ENCODE measurements at regions not wholly inside any gene's neighbourhood (a gene's known extent, or its start where the extent isn't known, plus 50 kb on each side); places are given as distances from the start of the nearest gene placed in this dataset.
"Not testable (repeated sequence)": the region's sequence is repeated elsewhere in the genome, so short reads cannot be mapped to it uniquely, and the experiment has no call there.

GRCh38 chr12:28760040-28760903 lies 388.8 kb upstream of the FAR2 start:
- peak in 1 of 2 donors; percentile 4 for DNase-seq
- intact Hi-C loops (cut with DNase I, micrococcal nuclease); ATAC-seq: not testable (repeated sequence)

DNA sequence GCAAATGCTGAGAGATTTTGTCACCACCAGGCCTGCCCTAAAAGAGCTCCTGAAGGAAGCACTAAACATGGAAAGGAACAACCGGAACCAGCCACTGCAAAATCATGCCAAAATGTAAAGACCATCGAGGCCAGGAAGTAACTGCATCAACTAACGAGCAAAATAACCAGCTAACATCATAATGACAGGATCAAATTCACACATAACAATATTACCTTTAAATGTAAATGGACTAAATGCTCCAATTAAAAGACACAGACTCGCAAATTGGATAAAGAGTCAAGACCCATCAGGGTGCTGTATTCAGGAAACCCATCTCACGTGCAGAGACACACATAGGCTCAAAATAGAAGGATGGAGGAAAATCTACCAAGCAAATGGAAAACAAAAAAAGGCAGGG lies 387.2 kb upstream of the FAR2 start:
- DNase-seq; intact Hi-C loops (cut with DNase I, micrococcal nuclease); ATAC-seq: not testable (repeated sequence)

- no peak for ATAC-seq
- DNase-seq = no peak
- intact Hi-C loops (cut with DNase I, micrococcal nuclease) = no loop called here
Measured at GRCh38 chr12:28766398-28766797, 382.7 kb upstream of the FAR2 start.

- intact Hi-C loops (cut with DNase I, micrococcal nuclease) = no loop called here
- DNase-seq (no peak), ATAC-seq (no peak)
Measured at GRCh38 chr12:28767836-28768348, 381.2 kb upstream of the FAR2 start.

DNA sequence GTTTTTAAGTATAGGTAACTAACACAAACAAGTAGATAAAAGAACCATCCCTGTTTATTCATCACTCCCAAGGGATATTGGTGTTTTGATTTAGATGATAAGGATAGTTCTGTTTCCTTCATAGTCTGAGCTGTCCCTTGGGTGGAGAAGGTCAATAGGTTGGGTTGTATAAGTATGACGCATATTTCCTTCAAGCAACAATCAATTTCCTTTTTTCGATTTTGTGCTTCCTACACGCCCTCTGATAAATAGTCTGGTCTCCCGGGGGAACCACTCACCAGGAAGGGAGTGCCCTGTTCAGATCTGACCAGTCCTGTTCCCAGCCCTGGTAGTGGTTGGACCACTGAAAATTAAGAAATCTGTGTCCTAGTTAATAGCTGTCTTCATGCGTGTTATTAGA lies 378.8 kb upstream of the FAR2 start:
- ATAC-seq = peak; percentile 93
- intact Hi-C loops (cut with DNase I, micrococcal nuclease) = no loop called here
- peak; percentile 4 to 25 for DNase-seq

DNA sequence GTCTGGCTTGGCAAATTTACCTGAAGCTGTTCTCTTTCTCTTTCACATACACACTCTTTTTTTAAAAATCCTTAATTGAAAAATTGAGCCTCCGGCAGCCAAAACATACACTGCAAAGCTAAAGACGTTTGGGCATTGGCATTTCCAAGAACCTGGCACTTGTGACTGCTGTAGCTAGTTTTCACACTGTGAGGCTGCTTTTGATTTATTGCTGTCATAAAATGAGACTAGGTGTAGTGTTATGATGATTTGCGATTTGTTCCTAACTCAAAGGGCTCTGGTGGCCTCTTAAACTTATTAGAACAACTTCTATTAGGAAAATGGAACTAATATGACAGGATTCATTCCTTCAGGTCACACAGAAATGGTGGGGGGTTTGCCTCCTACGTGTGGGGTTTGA lies 377.1 kb upstream of the FAR2 start:
- DNase-seq (peak in 1 of 2 donors; percentile 3), ATAC-seq (peak; percentile 67)
- intact Hi-C loops (cut with DNase I, micrococcal nuclease) = no loop called here

- ATAC-seq (no peak), DNase-seq (no peak)
- intact Hi-C loops (cut with DNase I, micrococcal nuclease) = no loop called here
Measured at GRCh38 chr12:28775556-28775955, 373.5 kb upstream of the FAR2 start.

DNA sequence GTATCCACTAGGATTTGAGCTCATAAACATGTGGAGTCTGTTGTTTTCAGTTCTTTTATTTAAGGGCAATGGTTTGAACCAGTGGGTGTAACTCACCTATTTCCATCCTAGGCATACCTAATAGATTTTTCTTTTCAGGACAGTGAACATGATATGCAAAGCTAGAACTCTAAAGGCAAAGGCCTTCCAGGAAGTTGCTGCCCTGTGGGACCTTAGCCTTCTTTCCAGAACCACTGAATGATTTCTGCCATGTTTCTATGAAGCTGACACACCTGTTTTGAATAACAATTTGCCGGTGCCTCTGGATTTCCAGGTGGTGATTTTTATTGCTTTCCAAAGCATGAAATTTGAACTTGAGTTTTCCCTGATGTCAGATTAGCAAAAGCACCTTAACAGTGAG lies 372.9 kb upstream of the FAR2 start:
- DNase-seq (no peak), ATAC-seq (peak; percentile 52)
- intact Hi-C loops (cut with DNase I, micrococcal nuclease) = no loop called here

DNA sequence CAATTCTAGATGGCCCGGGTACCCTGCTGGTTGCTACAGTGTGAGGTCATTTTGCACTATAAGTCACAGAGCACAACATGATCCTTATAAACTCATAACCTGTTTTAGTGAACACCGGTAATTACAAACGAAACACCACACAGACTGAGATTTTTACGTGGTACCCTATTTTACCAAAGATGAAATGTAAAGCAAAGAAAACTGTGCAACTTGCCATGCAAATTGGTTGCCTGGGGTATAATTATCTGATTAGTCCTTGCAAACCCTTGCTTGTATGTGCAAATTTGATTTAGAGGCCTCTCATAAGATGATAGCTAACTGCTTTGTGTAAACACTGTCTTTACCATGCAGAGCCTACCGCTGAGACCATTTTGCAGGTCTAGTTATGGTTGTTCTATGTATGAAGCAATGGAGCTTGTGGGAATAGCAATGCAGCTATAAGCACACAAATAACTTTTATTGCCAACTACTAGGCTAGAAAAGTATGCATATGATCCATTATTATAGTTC lies 372.1 kb upstream of the FAR2 start:
- DNase-seq (no peak), ATAC-seq (no peak)
- intact Hi-C loops (cut with DNase I, micrococcal nuclease) = no loop called here

DNA sequence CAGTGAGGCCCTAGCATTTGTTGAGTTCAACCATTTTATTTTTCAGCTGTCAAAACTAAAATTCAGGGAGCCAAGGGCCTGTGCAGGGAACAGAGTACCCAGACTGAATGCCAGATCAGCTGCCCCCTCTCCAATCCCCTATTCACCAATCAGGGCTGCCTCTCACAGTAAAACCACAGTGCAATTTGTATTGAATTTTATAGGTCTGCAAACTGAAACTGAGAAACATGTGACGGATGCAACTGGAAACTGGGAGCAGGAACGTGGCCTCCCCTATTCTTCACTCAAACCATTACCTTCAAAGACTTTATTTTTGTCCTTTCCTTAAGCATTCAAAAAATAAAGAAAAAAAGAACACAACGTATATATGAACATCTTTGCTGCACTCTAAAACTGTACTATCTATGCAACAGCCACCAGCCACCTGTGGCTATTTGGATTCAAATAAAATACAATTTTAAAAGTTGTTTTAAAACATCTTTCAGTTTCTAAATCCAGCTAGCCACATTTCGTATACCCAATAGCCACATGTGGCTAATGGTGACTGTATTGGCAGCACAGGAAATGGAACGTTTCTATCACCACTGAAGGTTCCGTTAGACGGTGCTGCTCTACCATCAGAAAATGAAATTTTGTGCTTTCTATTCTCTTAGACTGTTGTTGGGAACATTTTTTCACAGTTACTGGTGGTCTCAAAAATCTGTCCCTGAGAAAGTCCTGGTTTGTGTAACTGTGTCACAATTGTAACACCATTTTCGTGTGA lies 371.3 kb upstream of the FAR2 start:
- no peak for DNase-seq
- no peak for ATAC-seq
- intact Hi-C loops (cut with DNase I, micrococcal nuclease) = no loop called here

DNA sequence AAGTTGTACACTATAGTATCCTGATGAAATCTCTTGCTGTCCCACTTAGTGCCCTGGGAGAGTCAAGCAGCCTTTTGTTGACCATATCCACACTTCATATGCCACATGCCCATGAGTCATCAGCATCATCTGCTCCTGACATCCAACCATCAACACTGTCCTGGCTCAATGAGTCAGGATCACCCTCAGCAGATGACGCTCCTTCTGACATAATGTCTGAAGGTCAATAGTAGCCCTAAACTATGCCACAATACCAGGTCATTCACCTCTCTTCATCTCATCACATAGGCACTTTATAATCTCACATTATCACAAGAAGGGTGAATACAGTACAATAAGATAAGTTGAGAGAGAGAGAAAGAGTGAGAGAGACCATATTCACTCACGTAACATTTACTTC lies 369.0 kb upstream of the FAR2 start:
- ATAC-seq (peak; percentile 78), DNase-seq (no peak)
- intact Hi-C loops (cut with DNase I, micrococcal nuclease) = no loop called here

- ATAC-seq (no peak), DNase-seq (no peak)
- intact Hi-C loops (cut with DNase I, micrococcal nuclease) = no loop called here
Measured at GRCh38 chr12:28780960-28781359, 368.1 kb upstream of the FAR2 start.

GRCh38 chr12:28781671-28782652 lies 367.1 kb upstream of the FAR2 start:
- ATAC-seq (no peak), DNase-seq (no peak)
- intact Hi-C loops (cut with DNase I, micrococcal nuclease) = no loop called here

- DNase-seq = no peak
Measured at GRCh38 chr12:28782812-28783211, 366.3 kb upstream of the FAR2 start.

DNA sequence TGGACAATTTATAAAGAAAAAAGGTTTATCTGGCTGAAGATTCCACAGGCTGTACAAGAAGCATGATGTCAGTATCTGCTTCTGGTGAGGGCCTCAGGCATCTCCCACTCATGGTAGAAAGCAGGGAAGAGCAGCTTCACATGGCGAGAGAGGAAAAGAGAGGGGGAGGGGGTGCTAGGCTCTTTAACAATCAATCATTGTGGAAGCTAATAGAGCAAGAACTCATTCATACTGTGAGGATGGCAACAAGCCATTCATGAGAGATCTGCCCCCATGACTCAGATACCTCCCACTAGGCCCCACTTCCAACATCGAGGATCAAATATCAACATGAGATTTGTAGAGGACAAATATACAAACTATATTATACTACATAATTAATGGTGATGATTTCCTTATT lies 361.9 kb upstream of the FAR2 start:
- ATAC-seq = no peak
- DNase-seq = no peak
- intact Hi-C loops (cut with DNase I, micrococcal nuclease) = no loop called here

More at GRCh38 chr12:28782812-28783211, 366.3 kb upstream of the FAR2 start:
- no peak for ATAC-seq
- intact Hi-C loops (cut with DNase I, micrococcal nuclease) = no loop called here

DNA sequence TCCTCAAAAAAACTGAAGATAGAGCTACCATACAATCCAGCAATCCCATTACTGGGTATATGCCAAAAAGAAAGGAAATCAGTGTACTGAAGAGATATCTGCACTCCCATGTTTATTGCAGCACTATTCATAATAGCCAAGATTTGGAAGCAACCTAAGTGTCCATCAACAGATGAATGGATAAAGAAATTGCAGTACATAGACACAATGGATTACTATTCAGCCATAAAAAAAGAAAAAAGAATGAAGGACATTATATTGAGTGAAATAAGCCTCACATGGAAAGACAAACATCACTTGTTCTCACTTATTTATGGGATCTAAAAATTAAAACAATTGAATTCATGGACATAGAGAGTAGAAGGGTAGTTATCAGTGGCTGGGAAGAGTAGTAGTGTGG lies 360.8 kb upstream of the FAR2 start:
- intact Hi-C loops (cut with DNase I, micrococcal nuclease); DNase-seq; ATAC-seq: not testable (repeated sequence)

GRCh38 chr12:28793581-28794151 lies 355.4 kb upstream of the FAR2 start:
- intact Hi-C loops (cut with DNase I, micrococcal nuclease) = no loop called here
- no peak for DNase-seq
- no peak for ATAC-seq

DNA sequence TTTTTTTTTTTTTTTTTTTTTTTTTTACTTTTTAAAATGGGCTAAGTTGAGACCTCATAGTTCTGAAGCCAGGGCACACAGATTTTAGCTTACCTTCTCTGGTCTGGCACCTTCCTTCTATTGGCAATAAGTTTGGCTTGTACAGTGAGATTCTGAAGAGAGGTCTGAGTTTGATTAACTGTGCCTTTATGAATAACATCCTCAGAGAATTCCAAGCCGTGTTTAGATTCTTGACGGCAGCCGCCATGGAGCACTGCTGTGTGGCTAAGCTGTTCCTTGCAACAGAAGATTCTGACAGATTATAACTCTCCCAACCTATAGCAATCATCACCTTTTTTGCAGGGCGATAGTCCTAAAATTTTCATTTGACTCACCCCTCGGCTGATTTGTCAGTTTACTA lies 354.9 kb upstream of the FAR2 start:
- ATAC-seq (no peak), DNase-seq (no peak)
- intact Hi-C loops (cut with DNase I, micrococcal nuclease) = no loop called here
